Mucosa of gallbladder (tissue), 1 donor: ENCODE measurements at regions not wholly inside any gene's neighbourhood (a gene's known extent, or its start where the extent isn't known, plus 50 kb on each side); places are given as distances from the start of the nearest gene placed in this dataset.
"Not testable (repeated sequence)": the region's sequence is repeated elsewhere in the genome, so short reads cannot be mapped to it uniquely, and the experiment has no call there.

Source experiments
- DNase-seq: peaks from one replicate; pipeline ENCODE4 v3.0.0-alpha.2; 2020; ENCODE audit warnings: low spot score
- donor health status: DM: no; HTN: no; CAD: no.

GRCh38 chr13:62119739-62120700, 704.4 kb upstream of the PCDH20 start:
- no peak for DNase-seq

- DNase-seq: no peak
Observed at GRCh38 chr13:62115831-62116230, 700.2 kb upstream of the PCDH20 start.

- DNase-seq: no peak
Observed at GRCh38 chr13:62113179-62113578, 697.5 kb upstream of the PCDH20 start.

GRCh38 chr13:62110079-62110478, 694.4 kb upstream of the PCDH20 start:
- no peak for DNase-seq

- not testable (repeated sequence) for DNase-seq
Observed at GRCh38 chr13:62104136-62104535, 688.5 kb upstream of the PCDH20 start.

GRCh38 chr13:62096652-62097051, 681.0 kb upstream of the PCDH20 start:
- no peak for DNase-seq

- DNase-seq: no peak
Observed at GRCh38 chr13:62094932-62095331, 679.3 kb upstream of the PCDH20 start.

- no peak for DNase-seq
Observed at GRCh38 chr13:62093984-62094780, 678.5 kb upstream of the PCDH20 start.

GRCh38 chr13:62092949-62093348, 677.3 kb upstream of the PCDH20 start:
- no peak for DNase-seq

GRCh38 chr13:62092536-62092935, 676.9 kb upstream of the PCDH20 start:
- no peak for DNase-seq

- DNase-seq: no peak
Observed at GRCh38 chr13:62088165-62088564, 672.5 kb upstream of the PCDH20 start.

- no peak for DNase-seq
Observed at GRCh38 chr13:62087124-62087523, 671.5 kb upstream of the PCDH20 start.

- DNase-seq: no peak
Observed at GRCh38 chr13:62085337-62086229, 669.9 kb upstream of the PCDH20 start.

GRCh38 chr13:62084728-62085127, 669.1 kb upstream of the PCDH20 start:
- DNase-seq: no peak

- no peak for DNase-seq
Observed at GRCh38 chr13:62067821-62068220, 652.2 kb upstream of the PCDH20 start.

GRCh38 chr13:62065016-62065415, 649.4 kb upstream of the PCDH20 start:
- no peak for DNase-seq

- no peak for DNase-seq
Observed at GRCh38 chr13:62061751-62062150, 646.1 kb upstream of the PCDH20 start.

- DNase-seq: no peak
Observed at GRCh38 chr13:62060570-62060969, 644.9 kb upstream of the PCDH20 start.

- DNase-seq: no peak
Observed at GRCh38 chr13:62057286-62057685, 641.6 kb upstream of the PCDH20 start.

- DNase-seq: no peak
Observed at GRCh38 chr13:62049992-62050391, 634.3 kb upstream of the PCDH20 start.

- no peak for DNase-seq
Observed at GRCh38 chr13:62046512-62046911, 630.9 kb upstream of the PCDH20 start.

- no peak for DNase-seq
Observed at GRCh38 chr13:62043600-62043999, 628.0 kb upstream of the PCDH20 start.
